GM10248 (cell line): ENCODE measurements at regions not wholly inside any gene's neighbourhood (a gene's known extent, or its start where the extent isn't known, plus 50 kb on each side); places are given as distances from the start of the nearest gene placed in this dataset.

Source experiments
- CTCF ChIA-PET: fragments of 300-600 bp; sonication (Branson Sonifier 250); formaldehyde crosslinking; extraction: SDS; loops from one replicate; lab custom pipeline; 2021; ENCODE audit warnings: antibody characterized with exemption; lab: Yijun Ruan, JAX
- POLR2A ChIA-PET: fragments of 350-650 bp; sonication (Branson Sonifier 250); formaldehyde crosslinking; extraction: SDS; loops from one replicate; lab custom pipeline; 2020; ENCODE audit warnings: antibody characterized with exemption; lab: Yijun Ruan, JAX
- DNase-seq: peaks from one replicate; pipeline ENCODE4 v3.0.0; 2012; ENCODE audit errors: extremely low spot score
- CTCF ChIP-seq: IDR thresholded peaks from 2 replicates; pipeline ENCODE4 v1.5.1; 2012; ENCODE audit warnings: mild to moderate bottlenecking, low read depth; ENCODE audit errors: extremely low read depth, missing control alignments, control extremely low read depth

- DNase-seq = no peak
- ChIA-PET CTCF (no interaction called here), POLR2A (no interaction called here)
- no peak for TF ChIP-seq CTCF
These were observed 1411.6 kb upstream of the CDH2 start for GRCh38 chr18:29588446-29589100.

GRCh38 chr18:29586210-29586609 is 1409.3 kb upstream of the CDH2 start:
- ChIA-PET POLR2A (no interaction called here), CTCF (no interaction called here)
- DNase-seq = no peak
- TF ChIP-seq CTCF = no peak

GRCh38 chr18:29560270-29560669 is 1383.3 kb upstream of the CDH2 start:
- no peak for TF ChIP-seq CTCF
- CTCF ChIA-PET = interaction anchor here (1.1 kb wide), 1 partner anchor 10 kb away, joined by 3 read pairs; no protein-coding TSS in a partner anchor
- DNase-seq = no peak
- POLR2A ChIA-PET = no interaction called here

- ChIA-PET CTCF (no interaction called here), POLR2A (no interaction called here)
- DNase-seq = no peak
- no peak for TF ChIP-seq CTCF
These were observed 1379.1 kb upstream of the CDH2 start for GRCh38 chr18:29556070-29556469.

GRCh38 chr18:29549759-29550158 is 1372.8 kb upstream of the CDH2 start:
- CTCF ChIA-PET = no interaction called here
- no peak for TF ChIP-seq CTCF
- DNase-seq = no peak
- POLR2A ChIA-PET = no interaction called here

- CTCF ChIA-PET = no interaction called here
- no peak for DNase-seq
- TF ChIP-seq CTCF = no peak
- POLR2A ChIA-PET = no interaction called here
These were observed 1370.7 kb upstream of the CDH2 start for GRCh38 chr18:29547626-29548025.
